Transverse colon (tissue), 4 donors: ENCODE measurements at regions not wholly inside any gene's neighbourhood (a gene's known extent, or its start where the extent isn't known, plus 50 kb on each side); places are given as distances from the start of the nearest gene placed in this dataset.

Experiments
- CTCF ChIP-seq, 5 experiments: fragments of 200-600 bp in 3 of 5; fragments of 450-650 bp in 2 of 5; sonication (generic) in 3 of 5; IDR thresholded peaks; 1 replicate in 2 of 5; 2 replicates in 3 of 5; pipeline ENCODE4 v1.5.1; 2016 to 2017; ENCODE audit warnings: antibody characterized with exemption in 5 of 5, inconsistent platforms in 3 of 5, mild to moderate bottlenecking in 2 of 5, moderate library complexity in 1 of 5
- POLR2AphosphoS5 ChIP-seq, 3 donors: sonication (generic); formaldehyde crosslinking; IDR thresholded peaks; one replicate each; pipeline ENCODE4 v1.6.1; 2016; ENCODE audit warnings: antibody characterized with exemption in 3 of 3

GRCh38 chr20:22474224-22474623 lies 110.1 kb downstream of the FOXA2 start:
- TF ChIP-seq CTCF (IDR thresholded peaks at IDR 0.05) (no peak), POLR2AphosphoS5 (IDR thresholded peaks at IDR 0.05) (no peak)
